Neural progenitor cell (in vitro differentiated cells): ENCODE measurements at regions not wholly inside any gene's neighbourhood (a gene's known extent, or its start where the extent isn't known, plus 50 kb on each side); places are given as distances from the start of the nearest gene placed in this dataset.

ENCODE experiments used
- CTCF ChIP-seq: fragments of 200-600 bp; sonication (generic); IDR thresholded peaks from 2 replicates; pipeline ENCODE4 v1.5.1; 2017; ENCODE audit warnings: antibody characterized with exemption, mild to moderate bottlenecking
- EZH2 ChIP-seq: fragments of 200-600 bp; sonication (generic); IDR thresholded peaks from 2 replicates; pipeline ENCODE4 v1.6.1; 2017; ENCODE audit warnings: antibody characterized with exemption, mild to moderate bottlenecking, moderate library complexity
- EZH2phosphoT487 ChIP-seq: fragments of 200-600 bp; sonication (generic); IDR thresholded peaks from 2 replicates; pipeline ENCODE4 v1.6.1; 2017; ENCODE audit warnings: antibody characterized with exemption

DNA sequence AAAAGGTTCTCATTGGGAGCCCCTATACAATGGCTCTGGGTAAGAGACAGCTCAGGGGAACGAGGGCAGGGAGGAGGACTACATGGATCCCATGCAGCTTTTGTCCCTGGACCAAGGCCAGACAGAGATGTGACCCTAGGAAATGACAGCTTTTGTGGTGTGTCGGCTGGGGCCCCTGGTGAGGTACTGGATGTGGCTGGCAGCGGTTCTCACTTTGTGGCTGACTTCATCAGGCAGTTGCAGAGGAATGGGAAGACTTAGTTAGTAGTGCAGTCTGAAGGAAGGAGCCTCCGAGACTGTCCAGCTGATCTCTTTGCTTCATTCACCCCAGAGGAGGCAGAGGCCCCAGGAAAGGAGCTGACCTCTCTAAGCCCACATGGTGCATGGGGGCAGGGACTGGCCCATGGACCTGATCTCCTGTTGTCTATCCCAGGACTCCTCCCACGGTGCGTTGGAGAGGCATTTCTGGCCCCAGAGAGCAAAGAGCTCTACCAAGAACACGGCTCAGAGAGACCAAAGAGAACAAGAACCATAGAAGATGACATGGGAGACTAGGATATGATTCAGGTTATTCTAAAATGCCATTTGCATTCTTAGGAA lies 202.9 kb downstream of the RPS24 start:
- no peak for TF ChIP-seq CTCF
- no peak for TF ChIP-seq EZH2
- no peak for TF ChIP-seq EZH2phosphoT487
